Thyroid gland (tissue), 4 donors: ENCODE measurements at regions not wholly inside any gene's neighbourhood (a gene's known extent, or its start where the extent isn't known, plus 50 kb on each side); places are given as distances from the start of the nearest gene placed in this dataset.

ENCODE experiments used
- DNase-seq, 2 donors: peaks; one replicate each; pipeline ENCODE4 v3.0.0-alpha.2; 2019
- H3K27ac ChIP-seq, 3 donors: fragments of 200-600 bp; sonication (generic); 1 replicate in 2 of 3; 2 replicates in 1 of 3; pipeline ENCODE4 v1.5.1; 2016 to 2019; ENCODE audit warnings: mild to moderate bottlenecking in 1 of 3, moderate library complexity in 1 of 3
- H3K27me3 ChIP-seq: fragments of 200-600 bp; sonication (generic); one replicate; pipeline ENCODE4 v1.5.1; 2019
- H3K36me3 ChIP-seq, 2 donors: fragments of 200-600 bp; sonication (generic); one replicate each; pipeline ENCODE4 v1.5.1; 2016 to 2019
- H3K4me1 ChIP-seq, 2 donors: fragments of 200-600 bp; sonication (generic); one replicate each; pipeline ENCODE4 v1.5.1; 2017 to 2019
- H3K4me3 ChIP-seq, 3 donors: fragments of 200-600 bp; sonication (generic); replicated peaks in 1 of 3; 1 replicate in 2 of 3; 2 replicates in 1 of 3; pipeline ENCODE4 v1.5.1; 2016; ENCODE audit warnings: mild to moderate bottlenecking in 1 of 3
- H3K9me3 ChIP-seq: fragments of 200-600 bp; sonication (generic); one replicate; pipeline ENCODE4 v1.5.1; 2017
- POLR2A ChIP-seq, 2 donors: fragments of 450-650 bp; IDR thresholded peaks; one replicate each; pipeline ENCODE4 v1.6.1; 2017; ENCODE audit warnings: antibody characterized with exemption in 2 of 2, mild to moderate bottlenecking in 2 of 2, moderate library complexity in 1 of 2
- WGBS, 2 donors: methylation state at CpG; one replicate each; pipeline ENCODE4 v1.1.5; 2017; 5-methylcytosine and 5-hydroxymethylcytosine counted together
- intact Hi-C: fragments of 100-400 bp; cut with DNase I; formaldehyde crosslinking; loops from one replicate; pipeline ENCODE4 v1.15.1; 2023
- TF ChIP-seq, protein P1 (sequence below), 6 experiments: fragments of 200-600 bp in 3 of 6; fragments of 450-650 bp in 3 of 6; sonication (generic) in 3 of 6; IDR thresholded peaks; one replicate each; pipeline ENCODE4 v1.5.1; 2016 to 2019; ENCODE audit warnings: antibody characterized with exemption in 6 of 6, mild to moderate bottlenecking in 2 of 6, inconsistent platforms in 1 of 6, moderate library complexity in 1 of 6

DNA sequence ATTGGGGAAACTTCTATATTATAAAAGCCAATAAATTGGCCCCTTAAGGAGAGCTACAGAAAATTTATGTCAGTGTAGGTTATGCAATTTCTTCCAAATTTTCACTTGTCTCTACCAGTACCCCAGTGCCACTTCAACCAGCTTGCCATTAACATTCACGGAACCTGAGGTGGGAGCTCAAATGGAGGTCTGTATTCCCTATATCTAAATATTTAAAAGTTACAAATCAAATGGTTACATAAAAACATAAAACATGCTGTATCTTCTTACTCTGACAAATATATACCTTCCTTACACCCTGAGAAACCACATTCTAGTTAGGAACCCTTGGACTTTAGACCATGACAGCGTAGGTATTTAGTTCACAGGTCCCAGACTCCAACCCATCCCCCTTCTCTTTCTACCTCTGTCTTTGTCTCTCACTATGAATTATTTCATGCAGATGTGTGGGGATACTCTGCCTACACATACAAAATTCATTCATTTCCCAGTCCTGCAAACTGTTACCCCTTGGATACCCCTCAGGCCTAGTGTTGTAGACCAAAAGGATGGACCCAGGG is 127.8 kb upstream of the PMFBP1 start:
- H3K9me3 ChIP-seq = no peaks in the 10 kb centered on the region
- H3K4me1 ChIP-seq = no peaks in the 10 kb centered on the region
- WGBS, 2 donors = 95 to 98% methylated on average over 2 of the region's 2 CpGs
- H3K4me3 ChIP-seq = no peak overlapping the region
- no peak for DNase-seq
- no peak for TF ChIP-seq POLR2A (IDR thresholded peaks at IDR 0.05)
- TF ChIP-seq, protein P1, sequence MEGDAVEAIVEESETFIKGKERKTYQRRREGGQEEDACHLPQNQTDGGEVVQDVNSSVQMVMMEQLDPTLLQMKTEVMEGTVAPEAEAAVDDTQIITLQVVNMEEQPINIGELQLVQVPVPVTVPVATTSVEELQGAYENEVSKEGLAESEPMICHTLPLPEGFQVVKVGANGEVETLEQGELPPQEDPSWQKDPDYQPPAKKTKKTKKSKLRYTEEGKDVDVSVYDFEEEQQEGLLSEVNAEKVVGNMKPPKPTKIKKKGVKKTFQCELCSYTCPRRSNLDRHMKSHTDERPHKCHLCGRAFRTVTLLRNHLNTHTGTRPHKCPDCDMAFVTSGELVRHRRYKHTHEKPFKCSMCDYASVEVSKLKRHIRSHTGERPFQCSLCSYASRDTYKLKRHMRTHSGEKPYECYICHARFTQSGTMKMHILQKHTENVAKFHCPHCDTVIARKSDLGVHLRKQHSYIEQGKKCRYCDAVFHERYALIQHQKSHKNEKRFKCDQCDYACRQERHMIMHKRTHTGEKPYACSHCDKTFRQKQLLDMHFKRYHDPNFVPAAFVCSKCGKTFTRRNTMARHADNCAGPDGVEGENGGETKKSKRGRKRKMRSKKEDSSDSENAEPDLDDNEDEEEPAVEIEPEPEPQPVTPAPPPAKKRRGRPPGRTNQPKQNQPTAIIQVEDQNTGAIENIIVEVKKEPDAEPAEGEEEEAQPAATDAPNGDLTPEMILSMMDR (IDR thresholded peaks at IDR 0.05) = no peak
- H3K36me3 ChIP-seq = no peaks in the 10 kb centered on the region
- H3K27me3 ChIP-seq = no peaks in the 10 kb centered on the region
- H3K27ac ChIP-seq = no peak overlapping the region
- intact Hi-C loops = no loop called here

DNA sequence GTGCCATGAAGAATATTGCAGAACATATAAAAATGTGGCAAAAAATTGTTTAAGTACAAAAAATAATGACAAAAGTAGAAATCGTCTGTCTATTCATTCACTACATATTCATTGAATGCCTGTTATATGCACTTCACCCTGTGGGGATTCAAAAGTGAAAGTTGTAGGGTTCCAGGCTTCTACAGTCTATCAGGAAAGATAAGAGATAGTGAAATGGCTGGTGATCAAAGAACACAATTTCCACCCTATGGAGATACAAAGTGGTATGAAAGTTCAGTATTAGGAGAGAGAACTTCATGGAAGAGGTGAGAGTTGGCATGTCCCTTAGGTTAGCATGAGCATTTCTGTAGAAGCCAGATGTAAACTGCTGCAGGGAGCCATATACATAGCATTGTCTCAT is 127.0 kb upstream of the PMFBP1 start:
- 77 to 89% methylated on average over 1 of the region's 1 CpG for WGBS, 2 donors
- Histone ChIP-seq H3K9me3 (no peaks in the 10 kb centered on the region), H3K27ac (no peak overlapping the region), H3K4me1 (no peaks in the 10 kb centered on the region), H3K4me3 (no peak overlapping the region), H3K36me3 (no peaks in the 10 kb centered on the region), H3K27me3 (no peaks in the 10 kb centered on the region)
- TF ChIP-seq, protein P1 (IDR thresholded peaks at IDR 0.05) = no peak
- TF ChIP-seq POLR2A (IDR thresholded peaks at IDR 0.05) = no peak
- DNase-seq = no peak
- intact Hi-C loops = no loop called here

DNA sequence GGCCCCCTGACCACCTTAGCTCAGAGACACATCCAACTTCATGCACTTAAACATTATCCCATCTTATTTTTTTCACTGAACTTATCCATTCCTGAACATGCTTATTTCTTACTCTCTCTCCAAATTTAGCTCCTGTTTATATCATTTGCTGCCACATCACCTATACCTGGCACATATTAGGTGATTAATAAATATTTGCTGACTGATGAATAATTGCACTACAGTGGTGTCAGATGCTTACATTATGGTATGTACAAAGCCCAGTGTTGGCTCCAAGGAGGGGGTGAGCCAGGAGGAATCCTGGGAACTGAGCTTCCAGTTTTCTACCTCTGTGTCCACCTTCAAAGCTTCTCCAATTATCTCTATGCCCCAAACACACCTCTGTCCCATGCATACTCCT is 124.0 kb upstream of the PMFBP1 start:
- Histone ChIP-seq H3K9me3 (no peaks in the 10 kb centered on the region), H3K36me3 (no peaks in the 10 kb centered on the region), H3K27me3 (no peaks in the 10 kb centered on the region), H3K27ac (no peak overlapping the region), H3K4me3 (no peak overlapping the region), H3K4me1 (no peaks in the 10 kb centered on the region)
- DNase-seq = no peak
- TF ChIP-seq, protein P1 (IDR thresholded peaks at IDR 0.05) = no peak
- TF ChIP-seq POLR2A (IDR thresholded peaks at IDR 0.05) = no peak
- intact Hi-C loops = no loop called here

DNA sequence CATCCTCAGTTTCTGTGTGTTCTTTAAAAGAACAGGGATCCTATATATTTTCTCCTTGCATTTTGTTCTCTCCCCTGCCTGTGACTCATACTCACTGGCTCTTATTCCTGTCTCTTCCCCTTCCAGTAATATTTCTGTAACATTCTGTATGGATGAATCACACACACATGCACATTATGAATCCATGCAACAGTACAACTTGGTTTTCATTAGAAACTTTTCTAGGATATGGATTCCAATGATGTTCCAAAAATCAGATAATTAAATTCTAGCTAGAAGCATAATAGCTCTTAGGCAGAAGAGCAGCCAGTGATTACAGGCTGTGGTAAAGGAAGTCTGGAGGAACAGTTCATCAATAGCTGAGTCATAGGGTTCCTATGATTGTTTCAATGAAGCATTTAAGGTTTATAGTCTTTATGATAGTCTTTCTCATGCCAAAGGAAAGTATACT is 119.6 kb upstream of the PMFBP1 start:
- Histone ChIP-seq H3K4me3 (no peak overlapping the region), H3K27me3 (no peaks in the 10 kb centered on the region), H3K27ac (no peak overlapping the region), H3K36me3 (no peaks in the 10 kb centered on the region), H3K4me1 (no peaks in the 10 kb centered on the region), H3K9me3 (no peaks in the 10 kb centered on the region)
- DNase-seq = no peak
- TF ChIP-seq, protein P1 (IDR thresholded peaks at IDR 0.05) = no peak
- no peak for TF ChIP-seq POLR2A (IDR thresholded peaks at IDR 0.05)
- intact Hi-C loops = no loop called here

DNA sequence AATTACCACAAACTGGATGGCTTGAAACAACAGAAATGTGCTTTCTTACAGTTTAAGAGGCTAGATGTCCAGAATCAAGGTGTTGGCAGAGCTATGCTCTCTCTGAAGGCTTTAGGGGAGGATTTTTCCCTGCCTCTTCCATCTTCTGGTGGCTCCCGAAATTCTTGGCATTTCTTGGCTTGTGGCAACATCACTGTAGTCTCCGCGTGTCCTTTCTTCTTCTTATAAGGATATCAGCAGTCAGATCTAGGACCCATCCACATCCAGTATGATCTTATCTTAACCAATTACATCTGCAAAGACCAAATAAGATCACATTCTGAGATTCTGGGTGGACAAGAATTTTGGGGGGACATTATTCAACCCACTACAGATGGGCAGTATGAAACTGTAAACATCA is 119.2 kb upstream of the PMFBP1 start:
- intact Hi-C loops = no loop called here
- 74 to 81% methylated on average over 3 of the region's 3 CpGs for WGBS, 2 donors
- no peak for TF ChIP-seq POLR2A (IDR thresholded peaks at IDR 0.05)
- TF ChIP-seq, protein P1 (IDR thresholded peaks at IDR 0.05) = no peak

More for the DNA sequence above, 119.2 kb upstream of the PMFBP1 start:
- H3K4me1 ChIP-seq = no peaks in the 10 kb centered on the region
- no peak for DNase-seq
- H3K4me3 ChIP-seq = no peak overlapping the region
- no peaks in the 10 kb centered on the region for H3K27me3 ChIP-seq
- H3K27ac ChIP-seq = no peak overlapping the region
- no peaks in the 10 kb centered on the region for H3K9me3 ChIP-seq
- H3K36me3 ChIP-seq = no peaks in the 10 kb centered on the region
